Right lobe of liver (tissue), 4 donors: ENCODE measurements at regions not wholly inside any gene's neighbourhood (a gene's known extent, or its start where the extent isn't known, plus 50 kb on each side); places are given as distances from the start of the nearest gene placed in this dataset.

ENCODE experiments used
- POLR2A ChIP-seq: fragments of 450-650 bp; IDR thresholded peaks from one replicate; pipeline ENCODE4 v1.6.1; 2017; ENCODE audit warnings: antibody characterized with exemption, mild to moderate bottlenecking
- TF ChIP-seq, protein P1 (sequence below), 4 donors: fragments of 200-600 bp in 3 of 4; fragments of 450-650 bp in 1 of 4; IDR thresholded peaks; one replicate each; pipeline versions ENCODE4 v1.5.1 to v1.8.0; 2016 to 2022; ENCODE audit warnings: antibody characterized with exemption in 4 of 4, mild to moderate bottlenecking in 2 of 4
- donor health status: DM: no; HTN: no; CAD: no.
- donor health status: DM: no; HTN: no; CAD: no.
- donor health status: DM: no; HTN: yes; CAD: no.

GRCh38 chr19:21638776-21639175, 128.6 kb downstream of the ZNF100 start:
- TF ChIP-seq, protein P1, sequence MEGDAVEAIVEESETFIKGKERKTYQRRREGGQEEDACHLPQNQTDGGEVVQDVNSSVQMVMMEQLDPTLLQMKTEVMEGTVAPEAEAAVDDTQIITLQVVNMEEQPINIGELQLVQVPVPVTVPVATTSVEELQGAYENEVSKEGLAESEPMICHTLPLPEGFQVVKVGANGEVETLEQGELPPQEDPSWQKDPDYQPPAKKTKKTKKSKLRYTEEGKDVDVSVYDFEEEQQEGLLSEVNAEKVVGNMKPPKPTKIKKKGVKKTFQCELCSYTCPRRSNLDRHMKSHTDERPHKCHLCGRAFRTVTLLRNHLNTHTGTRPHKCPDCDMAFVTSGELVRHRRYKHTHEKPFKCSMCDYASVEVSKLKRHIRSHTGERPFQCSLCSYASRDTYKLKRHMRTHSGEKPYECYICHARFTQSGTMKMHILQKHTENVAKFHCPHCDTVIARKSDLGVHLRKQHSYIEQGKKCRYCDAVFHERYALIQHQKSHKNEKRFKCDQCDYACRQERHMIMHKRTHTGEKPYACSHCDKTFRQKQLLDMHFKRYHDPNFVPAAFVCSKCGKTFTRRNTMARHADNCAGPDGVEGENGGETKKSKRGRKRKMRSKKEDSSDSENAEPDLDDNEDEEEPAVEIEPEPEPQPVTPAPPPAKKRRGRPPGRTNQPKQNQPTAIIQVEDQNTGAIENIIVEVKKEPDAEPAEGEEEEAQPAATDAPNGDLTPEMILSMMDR (IDR thresholded peaks at IDR 0.05), result no peak
- TF ChIP-seq POLR2A, result no peak
